NB4 (cell line): ENCODE measurements at regions not wholly inside any gene's neighbourhood (a gene's known extent, or its start where the extent isn't known, plus 50 kb on each side); places are given as distances from the start of the nearest gene placed in this dataset.

Source experiments
- CTCF ChIP-seq: IDR thresholded peaks from one replicate; pipeline ENCODE4 v1.5.1; 2012; ENCODE audit warnings: low read depth, low read length
- MYC ChIP-seq: IDR thresholded peaks from 2 replicates; pipeline ENCODE4 v1.6.1; 2011; ENCODE audit warnings: low read depth, low read length

GRCh38 chr6:144885817-144886216 is 600.7 kb downstream of the UTRN start:
- TF ChIP-seq CTCF (no peak), MYC (no peak)
